SK-MEL-5 (cell line): ENCODE measurements at regions not wholly inside any gene's neighbourhood (a gene's known extent, or its start where the extent isn't known, plus 50 kb on each side); places are given as distances from the start of the nearest gene placed in this dataset.

Experiments
- DNase-seq: peaks from one replicate; pipeline ENCODE4 v3.0.0-alpha.2; 2016; ENCODE audit warnings: low read depth, low spot score
- in situ Hi-C: cut with HindIII; loops from 2 replicates; pipeline ENCODE4 v1.10.0; 2016; ENCODE audit warnings: low sequenced_read_pairs, high pct_unique_total_duplicates, low pct_unique_long_range_greater_than_20kb

GRCh38 chr18:67735506-67735905, 219.0 kb upstream of the DSEL start:
- in situ Hi-C loops, result no loop called here
- no peak for DNase-seq

GRCh38 chr18:67733088-67733487, 216.6 kb upstream of the DSEL start:
- no peak for DNase-seq
- in situ Hi-C loops, result no loop called here

GRCh38 chr18:67731851-67732250, 215.3 kb upstream of the DSEL start:
- DNase-seq, result no peak
- in situ Hi-C loops, result no loop called here

DNA sequence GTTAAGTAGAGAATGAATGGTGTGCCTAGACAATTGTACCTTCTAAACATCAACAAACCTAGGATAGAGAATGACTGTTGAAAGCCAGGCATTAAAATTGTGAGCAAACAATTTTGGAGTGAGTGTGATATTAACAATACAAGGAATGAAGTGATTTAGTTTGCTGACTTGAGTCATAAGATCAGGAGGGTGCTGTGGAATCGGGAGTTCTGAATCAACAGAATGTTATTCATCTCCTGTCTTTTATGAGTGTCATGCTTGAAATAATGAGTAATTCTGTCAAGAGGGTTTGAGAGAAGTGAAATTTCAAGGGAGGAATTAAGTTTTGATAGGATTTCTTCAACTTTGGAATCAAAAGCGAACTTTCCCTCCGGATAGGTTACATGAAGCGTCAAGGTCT, 214.4 kb upstream of the DSEL start:
- in situ Hi-C loops, result no loop called here
- DNase-seq, result peak; percentile 20

GRCh38 chr18:67728364-67728763, 211.8 kb upstream of the DSEL start:
- no peak for DNase-seq
- in situ Hi-C loops, result no loop called here

DNA sequence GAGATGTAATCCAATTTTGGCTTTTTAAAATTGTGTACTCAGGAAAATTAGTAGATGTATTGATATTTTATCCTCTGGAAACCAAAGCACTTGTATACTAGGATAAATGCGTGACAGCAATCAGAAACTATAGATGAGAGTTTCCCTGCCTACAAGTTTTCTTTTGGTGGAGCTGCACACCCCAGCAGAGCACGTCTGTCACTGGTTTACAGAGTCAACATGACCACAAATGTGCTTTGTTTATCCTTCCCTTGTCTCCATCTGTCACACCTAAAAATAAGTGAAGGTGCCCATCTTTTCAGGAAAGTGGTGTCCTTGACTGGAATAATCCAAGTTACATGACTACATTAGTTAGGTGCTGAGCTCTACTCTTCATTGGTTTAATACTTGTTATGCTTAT, 210.4 kb upstream of the DSEL start:
- in situ Hi-C loops, result no loop called here
- DNase-seq, result no peak

GRCh38 chr18:67717800-67718199, 201.3 kb upstream of the DSEL start:
- no peak for DNase-seq
- in situ Hi-C loops, result no loop called here

- in situ Hi-C loops, result no loop called here
- no peak for DNase-seq
Measured at GRCh38 chr18:67715567-67715966, 199.0 kb upstream of the DSEL start.

GRCh38 chr18:67710639-67711038, 194.1 kb upstream of the DSEL start:
- DNase-seq, result peak; percentile 48
- in situ Hi-C loops, result no loop called here

GRCh38 chr18:67705748-67706147, 189.2 kb upstream of the DSEL start:
- DNase-seq, result peak; percentile 10

DNA sequence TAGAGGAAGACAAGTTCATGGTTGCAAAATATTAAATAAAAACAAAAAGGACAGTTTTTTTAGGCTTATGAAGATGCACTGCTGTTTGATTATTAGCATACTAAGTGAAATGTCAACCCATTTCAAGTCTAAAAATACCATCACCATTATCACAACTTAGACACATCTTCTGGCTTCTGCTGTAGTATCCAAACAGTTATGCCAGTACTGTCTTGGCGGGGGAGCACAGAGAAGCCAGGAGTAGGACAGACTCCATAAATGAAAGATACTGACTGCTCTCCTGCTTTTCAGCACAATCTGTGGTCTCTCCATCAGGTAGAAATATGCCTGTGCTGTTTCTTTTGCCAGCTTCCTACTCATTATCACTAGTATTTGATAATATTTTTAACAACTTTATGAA, 179.2 kb upstream of the DSEL start:
- in situ Hi-C loops, result no loop called here
- no peak for DNase-seq

More at GRCh38 chr18:67705748-67706147, 189.2 kb upstream of the DSEL start:
- in situ Hi-C loops, result no loop called here

- in situ Hi-C loops, result no loop called here
Measured at GRCh38 chr18:67694787-67695186, 178.3 kb upstream of the DSEL start.

DNA sequence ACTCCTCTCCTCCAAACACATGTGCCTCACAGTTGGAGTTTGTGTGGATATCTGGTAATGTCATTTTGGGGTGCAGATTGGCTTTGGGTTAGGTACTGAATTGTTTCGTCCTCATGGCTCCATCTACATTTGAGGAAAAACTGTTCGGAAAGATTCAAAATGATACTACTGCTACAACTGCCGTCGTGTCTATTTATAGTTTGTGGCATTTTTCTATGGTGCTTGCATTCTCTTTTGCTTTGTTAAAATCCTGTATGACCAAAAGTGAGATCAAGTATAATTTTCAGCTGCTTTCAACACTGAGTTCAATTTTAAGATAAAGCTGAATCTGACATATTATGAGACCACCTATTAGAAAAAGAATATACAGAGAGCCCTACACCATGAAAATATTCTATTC, 176.3 kb upstream of the DSEL start:
- no peak for DNase-seq
- in situ Hi-C loops, result no loop called here

More at GRCh38 chr18:67694787-67695186, 178.3 kb upstream of the DSEL start:
- DNase-seq, result no peak

DNA sequence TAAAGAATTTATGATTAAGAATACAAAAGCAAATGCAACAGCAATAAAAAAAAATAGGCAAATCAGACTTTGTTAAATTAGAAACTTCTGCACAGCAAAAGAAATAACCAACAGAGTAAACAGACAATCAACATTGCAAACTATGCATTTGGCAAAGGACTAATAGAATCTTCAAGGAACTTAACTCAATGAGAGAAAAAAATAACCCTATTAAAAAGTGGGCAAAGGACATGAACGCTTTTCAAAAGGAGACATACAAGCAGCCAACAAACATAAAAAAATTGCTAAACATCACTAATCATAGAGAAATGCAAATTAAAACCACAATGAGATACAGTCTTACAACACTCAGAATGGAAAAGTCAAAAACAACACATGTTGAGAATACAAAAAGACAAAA, 166.0 kb upstream of the DSEL start:
- in situ Hi-C loops, result no loop called here
- no peak for DNase-seq

DNA sequence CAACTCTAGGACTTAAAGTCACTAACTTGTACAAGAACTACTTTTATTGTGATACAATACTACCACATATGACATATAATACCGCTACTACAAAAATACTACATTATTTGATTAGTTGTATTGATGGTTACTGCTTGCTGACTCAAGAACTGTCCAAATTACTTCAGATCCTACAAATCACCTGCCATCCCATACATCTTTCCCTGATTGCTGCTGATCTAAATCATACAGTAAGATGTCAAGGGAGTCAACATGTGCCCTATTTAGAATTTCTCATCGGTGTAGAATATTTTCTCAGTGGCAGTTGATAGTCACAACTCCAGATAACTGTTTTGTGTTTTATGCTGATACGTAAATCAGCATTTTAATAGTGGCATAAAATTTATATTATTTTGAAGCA, 161.0 kb upstream of the DSEL start:
- no peak for DNase-seq
- in situ Hi-C loops, result no loop called here

DNA sequence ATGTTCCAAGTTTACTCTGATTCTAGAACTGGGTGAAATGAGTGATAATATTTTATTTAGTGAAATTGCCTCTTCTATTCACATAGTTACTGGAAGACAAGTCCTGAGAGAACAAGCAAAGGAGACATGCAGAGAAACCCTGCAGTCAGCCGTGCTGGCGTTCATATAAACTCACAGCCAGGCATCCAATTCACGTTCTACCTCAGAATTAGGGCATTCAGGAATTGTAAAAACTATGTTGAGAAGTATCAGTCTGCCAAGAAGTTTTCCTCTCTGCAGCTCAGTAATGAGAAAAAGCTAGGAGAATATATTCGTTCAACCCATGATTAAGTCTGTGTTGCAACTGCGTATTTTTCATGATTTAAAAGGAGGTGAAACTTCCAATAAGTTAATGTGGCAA, 156.2 kb upstream of the DSEL start:
- in situ Hi-C loops, result no loop called here
- DNase-seq, result no peak

GRCh38 chr18:67672155-67672554, 155.6 kb upstream of the DSEL start:
- in situ Hi-C loops, result no loop called here
- no peak for DNase-seq

GRCh38 chr18:67670024-67670543, 153.6 kb upstream of the DSEL start:
- in situ Hi-C loops, result no loop called here
- peak; percentile 13 for DNase-seq

- no peak for DNase-seq
- in situ Hi-C loops, result no loop called here
Measured at GRCh38 chr18:67665266-67665665, 148.7 kb upstream of the DSEL start.

DNA sequence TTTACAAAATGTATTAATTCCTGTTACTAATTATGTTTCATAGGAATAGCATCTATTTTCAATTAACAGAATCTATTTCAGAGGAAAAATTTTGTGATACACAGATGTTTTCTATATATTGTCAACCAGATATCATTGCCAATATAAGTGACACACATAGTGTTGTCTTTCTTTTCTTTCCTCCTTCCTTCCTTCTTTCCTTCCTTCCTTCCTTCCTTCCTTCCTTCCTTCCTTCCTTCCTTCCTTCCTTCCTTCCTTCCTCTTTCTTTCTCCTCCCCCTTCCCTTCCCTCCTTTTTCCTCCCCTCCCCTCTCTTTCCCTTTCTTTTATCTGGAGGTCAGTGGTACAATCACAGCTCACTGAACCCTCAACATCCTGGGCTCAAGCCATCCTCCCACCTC, 146.5 kb upstream of the DSEL start:
- DNase-seq, result no peak
- in situ Hi-C loops, result no loop called here
